Skin epidermis (tissue), 12 donors: ENCODE measurements at regions not wholly inside any gene's neighbourhood (a gene's known extent, or its start where the extent isn't known, plus 50 kb on each side); places are given as distances from the start of the nearest gene placed in this dataset.
"Not testable (repeated sequence)": the region's sequence is repeated elsewhere in the genome, so short reads cannot be mapped to it uniquely, and the experiment has no call there.

Experiments
- H3K27ac ChIP-seq, 21 experiments: fragments of 200-600 bp; sonication (generic) in 11 of 21; one replicate each; pipeline ENCODE4 v1.5.0; 2020; ENCODE audit warnings: mild to moderate bottlenecking in 3 of 21, inconsistent platforms in 2 of 21, moderate library complexity in 2 of 21
- H3K4me3 ChIP-seq, 7 experiments: fragments of 200-600 bp; sonication (generic) in 2 of 7; one replicate each; pipeline ENCODE4 v1.5.0; 2020; ENCODE audit warnings: inconsistent platforms in 2 of 7, mild to moderate bottlenecking in 2 of 7, moderate library complexity in 1 of 7

- Histone ChIP-seq H3K4me3 (no peak overlapping the region), H3K27ac (no peak overlapping the region)
Measured at GRCh38 chr7:146057958-146058357, 58.6 kb upstream of the CNTNAP2 start.

- no peak overlapping the region for H3K4me3 ChIP-seq
- no peak overlapping the region for H3K27ac ChIP-seq
Measured at GRCh38 chr7:146054909-146055308, 61.7 kb upstream of the CNTNAP2 start.

GRCh38 chr7:146053492-146053891 is 63.1 kb upstream of the CNTNAP2 start:
- Histone ChIP-seq H3K4me3 (no peak overlapping the region), H3K27ac (no peak overlapping the region)

GRCh38 chr7:146043310-146043709 is 73.3 kb upstream of the CNTNAP2 start:
- H3K27ac ChIP-seq, H3K4me3 ChIP-seq: not testable (repeated sequence)

- no peak overlapping the region for H3K4me3 ChIP-seq
- no peak overlapping the region for H3K27ac ChIP-seq
Measured at GRCh38 chr7:146028251-146028750, 88.3 kb upstream of the CNTNAP2 start.

- no peak overlapping the region for H3K27ac ChIP-seq
- H3K4me3 ChIP-seq, result no peak overlapping the region
Measured at GRCh38 chr7:146027243-146027642, 89.4 kb upstream of the CNTNAP2 start.

- no peak overlapping the region for H3K4me3 ChIP-seq
- H3K27ac ChIP-seq, result no peak overlapping the region
Measured at GRCh38 chr7:146022776-146023175, 93.8 kb upstream of the CNTNAP2 start.

- not testable (repeated sequence) for H3K27ac ChIP-seq, H3K4me3 ChIP-seq
Measured at GRCh38 chr7:146019041-146020004, 97.3 kb upstream of the CNTNAP2 start.

- not testable (repeated sequence) for H3K4me3 ChIP-seq, H3K27ac ChIP-seq
Measured at GRCh38 chr7:146017366-146017765, 99.2 kb upstream of the CNTNAP2 start.

GRCh38 chr7:146014154-146014553 is 102.4 kb upstream of the CNTNAP2 start:
- not testable (repeated sequence) for H3K4me3 ChIP-seq, H3K27ac ChIP-seq

- Histone ChIP-seq H3K27ac (no peak overlapping the region), H3K4me3 (no peak overlapping the region)
Measured at GRCh38 chr7:146008293-146008692, 108.3 kb upstream of the CNTNAP2 start.

- Histone ChIP-seq H3K27ac (no peak overlapping the region), H3K4me3 (no peak overlapping the region)
Measured at GRCh38 chr7:146004805-146005204, 111.8 kb upstream of the CNTNAP2 start.

- no peak overlapping the region for H3K4me3 ChIP-seq
- no peak overlapping the region for H3K27ac ChIP-seq
Measured at GRCh38 chr7:146002431-146003078, 114.0 kb upstream of the CNTNAP2 start.

GRCh38 chr7:146002008-146002407 is 114.6 kb upstream of the CNTNAP2 start:
- H3K4me3 ChIP-seq, result no peak overlapping the region
- no peak overlapping the region for H3K27ac ChIP-seq

GRCh38 chr7:146000882-146001281 is 115.7 kb upstream of the CNTNAP2 start:
- Histone ChIP-seq H3K27ac (no peak overlapping the region), H3K4me3 (no peak overlapping the region)

- Histone ChIP-seq H3K4me3 (no peak overlapping the region), H3K27ac (no peak overlapping the region)
Measured at GRCh38 chr7:145989469-145989868, 127.1 kb upstream of the CNTNAP2 start.

- no peak overlapping the region for H3K4me3 ChIP-seq
- H3K27ac ChIP-seq, result no peak overlapping the region
Measured at GRCh38 chr7:145986248-145986874, 130.2 kb upstream of the CNTNAP2 start.

GRCh38 chr7:145978769-145979168 is 137.8 kb upstream of the CNTNAP2 start:
- Histone ChIP-seq H3K4me3 (no peak overlapping the region), H3K27ac (no peak overlapping the region)

GRCh38 chr7:145959981-145960380 is 156.6 kb upstream of the CNTNAP2 start:
- Histone ChIP-seq H3K4me3 (no peak overlapping the region), H3K27ac (no peak overlapping the region)

GRCh38 chr7:145957160-145957890 is 159.3 kb upstream of the CNTNAP2 start:
- Histone ChIP-seq H3K4me3 (no peak overlapping the region), H3K27ac (no peak overlapping the region)
